Fibroblast of pulmonary artery (primary cell): ENCODE measurements at regions not wholly inside any gene's neighbourhood (a gene's known extent, or its start where the extent isn't known, plus 50 kb on each side); places are given as distances from the start of the nearest gene placed in this dataset.

Experiments used
- DNase-seq: peaks from one replicate; pipeline ENCODE4 v3.0.0-alpha.2; 2010; ENCODE audit warnings: low read depth
- H3K4me3 ChIP-seq: replicated peaks from 2 replicates; pipeline ENCODE4 v1.5.1; 2011; ENCODE audit warnings: low read depth, mild to moderate bottlenecking, control low read depth, low read length, moderate library complexity
- CTCF ChIP-seq: IDR thresholded peaks from 2 replicates; pipeline ENCODE4 v1.5.1; 2011; ENCODE audit warnings: mild to moderate bottlenecking, control low read depth, low read length, inconsistent platforms; ENCODE audit errors: missing control alignments

GRCh38 chr5:163773226-163773625 lies 267.8 kb downstream of the MAT2B start:
- no peak for TF ChIP-seq CTCF
- no peak for DNase-seq
- no peak overlapping the region for H3K4me3 ChIP-seq

GRCh38 chr5:163789870-163790269 lies 284.5 kb downstream of the MAT2B start:
- DNase-seq, result peak; percentile 30
- no peak overlapping the region for H3K4me3 ChIP-seq
- TF ChIP-seq CTCF, result no peak

- no peak for TF ChIP-seq CTCF
- peak; percentile 10 for DNase-seq
- no peak overlapping the region for H3K4me3 ChIP-seq
Measured at GRCh38 chr5:163790497-163790896, 285.1 kb downstream of the MAT2B start.

- no peak overlapping the region for H3K4me3 ChIP-seq
- TF ChIP-seq CTCF, result no peak
- DNase-seq, result no peak
Measured at GRCh38 chr5:163794993-163795392, 289.6 kb downstream of the MAT2B start.

- no peak for TF ChIP-seq CTCF
- DNase-seq, result no peak
Measured at GRCh38 chr5:163807781-163808180, 302.4 kb downstream of the MAT2B start.

GRCh38 chr5:163809473-163809872 lies 304.1 kb downstream of the MAT2B start:
- peak; percentile 2 for TF ChIP-seq CTCF
- no peak overlapping the region for H3K4me3 ChIP-seq
- DNase-seq, result peak; percentile 41

More at GRCh38 chr5:163807781-163808180, 302.4 kb downstream of the MAT2B start:
- no peak overlapping the region for H3K4me3 ChIP-seq

- no peak overlapping the region for H3K4me3 ChIP-seq
- DNase-seq, result no peak
- no peak for TF ChIP-seq CTCF
Measured at GRCh38 chr5:163813900-163814299, 308.5 kb downstream of the MAT2B start.
